HG02798 (cell line): ENCODE measurements at regions not wholly inside any gene's neighbourhood (a gene's known extent, or its start where the extent isn't known, plus 50 kb on each side); places are given as distances from the start of the nearest gene placed in this dataset.
A peak's percentile ranks its signal among the peaks of the same experiment; 100 is the strongest.

Source experiments
- ATAC-seq: cut with Tn5 transposase; IDR thresholded peaks from one replicate; pipeline ENCODE4 v1.9.1; 2021; ENCODE audit warnings: mild to moderate bottlenecking; ENCODE audit not compliant: unreplicated experiment, poor library complexity

DNA sequence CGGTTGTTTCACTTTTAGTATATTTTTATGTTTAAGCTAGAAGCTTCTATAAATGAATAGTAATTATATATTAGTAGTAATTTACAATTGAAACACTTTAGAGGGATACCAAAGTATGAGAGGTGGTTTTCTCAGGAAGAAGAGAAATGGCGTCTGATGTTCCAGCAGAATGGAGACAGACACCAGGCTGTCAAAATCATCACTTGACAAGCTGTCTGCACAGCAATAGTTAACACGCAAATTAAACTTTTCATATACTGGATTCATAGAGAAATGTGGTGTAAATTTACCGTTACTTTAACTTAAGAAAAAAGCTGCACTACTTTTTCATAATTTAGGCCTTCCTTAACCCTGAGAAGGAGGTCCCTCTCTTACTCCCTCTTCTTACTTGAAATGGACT lies 82.6 kb downstream of the FAM217A start:
- no peak for ATAC-seq

DNA sequence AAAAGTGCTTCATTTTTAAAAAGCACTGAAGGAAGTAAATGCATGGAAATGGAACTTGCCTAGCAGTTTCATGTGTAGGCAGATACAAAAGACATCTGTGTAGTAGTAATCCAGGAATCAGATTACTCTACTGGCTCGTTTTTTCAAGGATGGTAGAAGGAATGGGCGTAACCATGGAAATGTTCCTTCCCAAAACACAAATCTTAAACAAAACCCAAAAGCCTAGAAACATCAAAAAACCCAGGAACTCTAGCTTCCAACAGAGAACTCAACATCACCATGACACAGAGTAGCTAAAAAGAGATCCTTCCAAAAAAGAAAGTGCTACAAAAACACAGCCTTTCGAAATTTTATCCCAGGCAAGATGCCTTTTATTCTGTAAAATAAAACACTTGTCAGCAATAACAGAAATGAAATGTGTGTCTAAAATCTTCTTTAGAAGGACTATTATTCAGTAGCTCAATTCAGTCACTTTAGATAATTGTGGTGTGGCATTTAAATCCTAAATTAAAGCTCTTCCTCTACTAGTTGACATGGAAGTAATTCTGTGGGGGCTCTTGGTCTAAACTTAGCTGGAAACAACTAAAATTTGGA lies 81.7 kb downstream of the FAM217A start:
- no peak for ATAC-seq

- ATAC-seq: no peak
Measured at GRCh38 chr6:3999800-4000661, 78.9 kb downstream of the FAM217A start.

DNA sequence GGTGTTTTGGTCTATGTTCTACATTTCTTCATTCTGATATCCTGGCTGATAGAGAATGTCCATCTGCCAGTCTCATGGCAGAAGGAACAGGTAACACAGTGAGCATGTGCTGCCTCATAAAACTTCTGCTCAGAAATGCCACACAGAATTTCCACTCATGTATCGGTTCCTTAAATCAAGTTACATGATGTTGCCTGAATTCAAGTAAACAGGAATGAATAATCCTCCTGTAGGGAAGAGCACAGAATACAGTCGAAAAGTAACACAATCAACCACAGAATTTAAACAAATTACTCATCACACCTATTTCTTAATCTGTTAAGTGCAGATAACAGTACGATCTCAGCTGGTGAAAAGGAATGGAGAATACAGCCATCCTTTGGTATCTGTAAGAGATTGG lies 74.7 kb downstream of the FAM217A start:
- ATAC-seq: no peak

DNA sequence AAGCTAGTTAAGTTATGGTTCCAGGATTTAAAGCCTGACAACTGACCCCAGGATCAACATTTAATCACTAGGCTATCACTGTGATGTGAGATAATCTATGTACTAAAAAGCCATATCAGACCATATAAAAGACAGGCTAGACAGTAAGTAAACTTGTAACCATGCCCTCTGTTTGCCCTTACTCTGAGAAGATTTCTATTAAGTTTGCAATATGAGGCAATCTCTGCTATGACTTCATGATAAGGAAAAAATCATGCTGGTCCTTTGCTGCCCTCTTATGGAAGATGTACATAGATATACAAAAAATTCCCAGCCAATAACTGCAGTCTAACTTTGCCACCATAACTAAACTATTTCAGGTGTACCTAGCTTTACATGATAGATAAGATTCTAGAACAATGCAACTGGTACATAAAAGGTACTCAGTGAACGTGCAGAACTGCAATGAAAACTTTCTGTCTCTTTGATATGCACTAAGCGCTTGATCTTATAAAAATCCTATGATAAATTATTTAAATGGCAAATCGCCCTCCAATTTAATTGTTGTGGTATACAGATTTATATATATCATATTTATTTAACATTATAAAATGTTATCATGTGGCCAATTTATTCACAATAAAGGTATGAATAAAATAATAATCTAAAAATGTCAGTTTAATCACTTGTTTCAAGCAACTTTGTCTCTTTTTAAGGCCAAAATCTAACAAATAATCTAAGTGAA lies 70.5 kb downstream of the FAM217A start:
- no peak for ATAC-seq

DNA sequence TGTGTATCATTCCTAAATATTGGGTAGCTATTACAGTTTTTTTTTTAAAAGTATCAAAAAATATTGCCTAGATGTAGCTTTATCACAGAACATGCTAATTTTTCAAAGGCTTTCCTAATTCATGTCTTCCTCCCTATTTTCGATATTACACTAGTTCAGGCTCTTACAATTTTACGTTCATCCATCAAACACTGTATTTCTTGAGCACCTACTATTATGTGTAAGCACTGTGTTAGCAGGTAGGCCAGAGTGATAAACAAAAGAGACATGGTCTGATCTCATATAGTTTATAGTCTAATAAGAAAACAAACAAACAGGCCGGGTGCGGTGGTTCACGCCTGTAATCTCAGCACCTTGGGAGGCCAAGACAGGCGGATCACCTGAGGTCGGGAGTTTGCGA lies 69.5 kb downstream of the FAM217A start:
- no peak for ATAC-seq

GRCh38 chr6:4010048-4010447 lies 68.9 kb downstream of the FAM217A start:
- ATAC-seq: no peak

DNA sequence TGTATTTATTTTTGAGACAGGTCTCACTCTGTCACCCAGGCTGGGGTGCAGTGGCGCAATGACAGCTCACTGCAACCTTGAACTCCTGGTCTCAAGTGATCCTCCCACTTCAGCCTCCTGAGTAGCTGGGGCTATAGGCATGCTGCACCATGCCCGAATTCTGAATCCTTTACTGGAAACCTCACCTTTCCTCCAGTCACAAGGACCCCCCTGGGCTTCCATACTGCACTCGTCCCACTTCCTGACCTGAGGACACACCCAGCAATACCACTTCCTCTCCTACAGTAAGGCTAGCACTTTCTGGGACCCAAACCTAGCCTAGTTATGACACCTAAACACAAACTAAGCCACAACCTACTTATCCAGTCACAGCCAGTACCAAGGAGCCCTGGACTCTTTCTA lies 68.2 kb downstream of the FAM217A start:
- no peak for ATAC-seq

GRCh38 chr6:4012826-4013225 lies 66.1 kb downstream of the FAM217A start:
- no peak for ATAC-seq

DNA sequence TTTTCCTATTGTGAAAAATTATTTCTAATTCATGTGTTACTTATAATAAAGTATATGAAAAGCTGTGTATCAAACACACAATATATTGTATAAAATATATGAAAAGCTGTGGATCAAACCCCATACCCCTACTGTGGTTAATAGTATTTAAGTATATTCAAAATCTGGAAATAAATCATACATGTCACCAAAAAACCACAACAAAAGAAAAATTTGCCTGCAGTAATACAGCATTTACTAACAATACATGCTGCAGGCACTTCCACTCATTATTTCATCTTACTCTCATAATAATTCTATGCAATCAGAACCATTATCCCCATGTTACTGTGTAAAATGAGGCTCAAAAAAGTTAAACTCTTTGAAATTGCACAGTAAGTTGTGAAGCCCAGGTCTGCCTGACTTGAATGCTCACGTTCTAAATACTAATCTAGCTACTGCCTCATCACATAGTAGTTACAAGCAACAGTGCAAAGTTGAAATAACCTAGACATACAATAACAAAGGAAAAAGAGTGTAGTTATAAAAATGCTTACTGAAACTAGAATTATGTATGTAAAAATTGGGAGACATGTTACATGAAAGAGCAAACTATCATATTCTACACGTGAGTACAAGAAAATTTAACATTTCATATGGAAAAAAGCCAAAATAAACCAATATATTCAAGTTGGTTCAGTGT lies 61.7 kb downstream of the FAM217A start:
- ATAC-seq: no peak

DNA sequence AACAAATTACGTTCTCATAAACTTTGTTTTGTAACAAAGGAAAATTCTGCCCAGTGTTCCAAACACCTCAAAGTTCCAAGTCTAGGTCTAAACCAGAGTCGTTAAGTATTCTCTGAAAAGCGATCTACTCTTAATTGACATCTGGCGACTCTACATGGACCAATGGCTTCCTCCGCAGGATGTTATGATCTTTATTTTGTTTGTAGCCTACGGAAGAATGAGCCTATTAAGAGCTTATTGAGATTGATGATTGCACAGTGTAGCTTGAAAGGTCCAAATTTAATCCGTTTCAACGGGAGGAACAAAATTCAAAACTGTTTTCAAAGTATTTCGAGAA lies 61.1 kb downstream of the FAM217A start:
- no peak for ATAC-seq

GRCh38 chr6:4018171-4018923 lies 60.6 kb downstream of the FAM217A start:
- ATAC-seq: peak; percentile 79
